ENCODE measurements at regions not wholly inside any gene's neighbourhood (a gene's known extent, or its start where the extent isn't known, plus 50 kb on each side); places are given as distances from the start of the nearest gene placed in this dataset.

- H3K27ac ChIP-seq, result no peak overlapping the region
- ChIA-PET CTCF (interaction anchor here (0.7 kb wide), 1 partner anchor 13 kb away, joined by 4 read pairs; no protein-coding TSS in a partner anchor), POLR2A (ENCODE audit: low non-redundant PET) (no interaction called here)
- no peak for DNase-seq (ENCODE audit: low spot score)
- no peak for TF ChIP-seq CTCF (conservative IDR thresholded peaks at IDR 0.05; ENCODE audit: low read depth)
Observed at GRCh38 chr15:93327364-93327763, 238.4 kb upstream of the RGMA start.

GRCh38 chr15:93324186-93324975, 235.4 kb upstream of the RGMA start:
- H3K27ac ChIP-seq, result no peak overlapping the region
- POLR2A ChIA-PET (ENCODE audit: low non-redundant PET), result no interaction called here
- no peak for DNase-seq (ENCODE audit: low spot score)
- CTCF ChIA-PET, result interaction anchor here (0.7 kb wide), 1 partner anchor 615 kb away, joined by 3 read pairs; no protein-coding TSS in a partner anchor
- TF ChIP-seq CTCF (conservative IDR thresholded peaks at IDR 0.05; ENCODE audit: low read depth), result no peak

GRCh38 chr15:93321881-93322282, 232.9 kb upstream of the RGMA start:
- ChIA-PET CTCF (no interaction called here), POLR2A (ENCODE audit: low non-redundant PET) (no interaction called here)
- H3K27ac ChIP-seq, result no peak overlapping the region
- no peak for TF ChIP-seq CTCF (conservative IDR thresholded peaks at IDR 0.05; ENCODE audit: low read depth)
- peak; percentile 60 for DNase-seq (ENCODE audit: low spot score)

- ChIA-PET CTCF (no interaction called here), POLR2A (ENCODE audit: low non-redundant PET) (no interaction called here)
- no peak overlapping the region for H3K27ac ChIP-seq
- no peak for TF ChIP-seq CTCF (conservative IDR thresholded peaks at IDR 0.05; ENCODE audit: low read depth)
- no peak for DNase-seq (ENCODE audit: low spot score)
Observed at GRCh38 chr15:93319121-93319814, 230.3 kb upstream of the RGMA start.

GRCh38 chr15:93317772-93318171, 228.8 kb upstream of the RGMA start:
- POLR2A ChIA-PET (ENCODE audit: low non-redundant PET), result no interaction called here
- CTCF ChIA-PET, result no interaction called here
- no peak for DNase-seq (ENCODE audit: low spot score)
- no peak for TF ChIP-seq CTCF (conservative IDR thresholded peaks at IDR 0.05; ENCODE audit: low read depth)
- no peak overlapping the region for H3K27ac ChIP-seq

- ChIA-PET CTCF (interaction anchor here (0.5 kb wide), 1 partner anchor 13 kb away, joined by 4 read pairs; no protein-coding TSS in a partner anchor), POLR2A (ENCODE audit: low non-redundant PET) (no interaction called here)
- no peak for TF ChIP-seq CTCF (conservative IDR thresholded peaks at IDR 0.05; ENCODE audit: low read depth)
- DNase-seq (ENCODE audit: low spot score), result no peak
- no peak overlapping the region for H3K27ac ChIP-seq
Observed at GRCh38 chr15:93314245-93314644, 225.2 kb upstream of the RGMA start.

Measured in RWPE1 (cell line).